Esophagus muscularis mucosa (tissue), 3 donors: ENCODE measurements at regions not wholly inside any gene's neighbourhood (a gene's known extent, or its start where the extent isn't known, plus 50 kb on each side); places are given as distances from the start of the nearest gene placed in this dataset.

Experiments
- POLR2AphosphoS5 ChIP-seq, 2 donors: sonication (generic); formaldehyde crosslinking; IDR thresholded peaks; one replicate each; pipeline ENCODE4 v1.6.1; 2017; ENCODE audit warnings: antibody characterized with exemption in 2 of 2
- TF ChIP-seq, protein P1 (sequence below), 3 experiments: fragments of 200-600 bp in 2 of 3; fragments of 450-650 bp in 1 of 3; sonication (generic) in 2 of 3; IDR thresholded peaks; one replicate each; pipeline ENCODE4 v1.5.1; 2017 to 2019; ENCODE audit warnings: antibody characterized with exemption in 3 of 3, mild to moderate bottlenecking in 2 of 3, moderate library complexity in 1 of 3

DNA sequence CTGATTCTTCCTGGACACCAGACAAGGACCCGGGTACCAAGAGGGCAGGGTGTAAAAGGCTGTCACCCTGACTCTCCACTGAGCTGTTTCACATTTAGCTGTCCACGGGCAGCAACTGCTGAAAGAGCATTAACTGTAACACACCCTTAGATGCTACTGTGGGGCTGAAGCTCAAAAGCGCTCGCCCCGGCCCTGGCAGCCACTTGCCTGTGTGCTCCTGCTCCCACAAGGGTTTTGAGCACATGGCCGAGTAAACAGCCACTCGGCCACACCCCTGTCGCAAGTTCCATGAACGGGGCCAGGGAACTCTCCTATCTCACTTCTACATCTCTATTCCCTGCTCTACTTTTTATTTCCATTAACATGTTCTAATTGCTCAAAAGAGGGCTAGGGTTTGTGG, 421.7 kb downstream of the TUSC7 start:
- TF ChIP-seq, protein P1, sequence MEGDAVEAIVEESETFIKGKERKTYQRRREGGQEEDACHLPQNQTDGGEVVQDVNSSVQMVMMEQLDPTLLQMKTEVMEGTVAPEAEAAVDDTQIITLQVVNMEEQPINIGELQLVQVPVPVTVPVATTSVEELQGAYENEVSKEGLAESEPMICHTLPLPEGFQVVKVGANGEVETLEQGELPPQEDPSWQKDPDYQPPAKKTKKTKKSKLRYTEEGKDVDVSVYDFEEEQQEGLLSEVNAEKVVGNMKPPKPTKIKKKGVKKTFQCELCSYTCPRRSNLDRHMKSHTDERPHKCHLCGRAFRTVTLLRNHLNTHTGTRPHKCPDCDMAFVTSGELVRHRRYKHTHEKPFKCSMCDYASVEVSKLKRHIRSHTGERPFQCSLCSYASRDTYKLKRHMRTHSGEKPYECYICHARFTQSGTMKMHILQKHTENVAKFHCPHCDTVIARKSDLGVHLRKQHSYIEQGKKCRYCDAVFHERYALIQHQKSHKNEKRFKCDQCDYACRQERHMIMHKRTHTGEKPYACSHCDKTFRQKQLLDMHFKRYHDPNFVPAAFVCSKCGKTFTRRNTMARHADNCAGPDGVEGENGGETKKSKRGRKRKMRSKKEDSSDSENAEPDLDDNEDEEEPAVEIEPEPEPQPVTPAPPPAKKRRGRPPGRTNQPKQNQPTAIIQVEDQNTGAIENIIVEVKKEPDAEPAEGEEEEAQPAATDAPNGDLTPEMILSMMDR (IDR thresholded peaks at IDR 0.05) = no peak
- no peak for TF ChIP-seq POLR2AphosphoS5 (IDR thresholded peaks at IDR 0.05)
